CD4-positive, alpha-beta T cell (primary cell): ENCODE measurements at regions not wholly inside any gene's neighbourhood (a gene's known extent, or its start where the extent isn't known, plus 50 kb on each side); places are given as distances from the start of the nearest gene placed in this dataset.
A peak's percentile ranks its signal among the peaks of the same experiment; 100 is the strongest.

Experiments
- ATAC-seq: fragments of 200-7000 bp; cut with Tn5 transposase; one replicate; pipeline ENCODE4 v1.10.0; 2022; ENCODE audit warnings: mild to moderate bottlenecking; ENCODE audit not compliant: poor library complexity
- CTCF ChIA-PET: fragments of 350-600 bp; sonication (Branson Sonifier 250); formaldehyde crosslinking; loops from one replicate; lab custom pipeline; 2021; ENCODE audit warnings: antibody characterized with exemption, inconsistent platforms; lab: Charles Lee
- POLR2A ChIA-PET: fragments of 350-600 bp; sonication (Branson Sonifier 250); formaldehyde crosslinking; loops from one replicate; lab custom pipeline; 2021; ENCODE audit warnings: antibody characterized with exemption, inconsistent platforms; lab: Charles Lee
- DNase-seq, 14 experiments: peaks; one replicate each; pipeline ENCODE4 v3.0.0-alpha.2; 2013 to 2020; ENCODE audit warnings: mixed read lengths in 2 of 14
- H3K27ac ChIP-seq, 2 donors: one replicate each; pipeline versions ENCODE4 v1.5.1 to v1.7.0; 2013; ENCODE audit warnings: low read length in 2 of 2, low read depth in 1 of 2, mild to moderate bottlenecking in 1 of 2
- H3K27me3 ChIP-seq, 2 experiments: 1 replicate in 1 of 2; 2 replicates in 1 of 2; pipeline versions ENCODE4 v1.6.1 to v1.7.0; 2013; ENCODE audit warnings: low read length in 2 of 2, control low read depth in 1 of 2, mild to moderate bottlenecking in 1 of 2, moderate library complexity in 1 of 2; ENCODE audit not compliant: insufficient read depth in 2 of 2, control insufficient read depth in 1 of 2
- H3K36me3 ChIP-seq: one replicate; pipeline ENCODE4 v1.6.1; 2013; ENCODE audit warnings: low read length, control low read depth; ENCODE audit not compliant: insufficient read depth
- H3K4me1 ChIP-seq: one replicate; pipeline ENCODE4 v1.6.1; 2013; ENCODE audit warnings: low read length, control low read depth; ENCODE audit not compliant: insufficient read depth
- H3K4me3 ChIP-seq: one replicate; pipeline ENCODE4 v1.5.1; 2013; ENCODE audit warnings: mild to moderate bottlenecking, low read length, moderate library complexity
- H3K9me3 ChIP-seq, 2 experiments: 1 replicate in 1 of 2; 2 replicates in 1 of 2; pipeline versions ENCODE4 v1.6.1 to v1.7.0; 2013; ENCODE audit warnings: low read length in 2 of 2, mild to moderate bottlenecking in 2 of 2, control low read depth in 1 of 2, moderate library complexity in 1 of 2; ENCODE audit not compliant: control insufficient read depth in 1 of 2, insufficient read depth in 1 of 2
- H3K27ac Mint-ChIP-seq: one replicate; pipeline ENCODE4 v1.8.0; 2020; ENCODE audit warnings: mixed read lengths
- H3K27me3 Mint-ChIP-seq: one replicate; pipeline ENCODE4 v1.8.0; 2021; ENCODE audit warnings: mixed read lengths
- H3K36me3 Mint-ChIP-seq: one replicate; pipeline ENCODE4 v1.8.0; 2021; ENCODE audit warnings: low read depth, mixed read lengths
- H3K4me1 Mint-ChIP-seq: one replicate; pipeline ENCODE4 v1.8.0; 2021; ENCODE audit warnings: low read depth, mixed read lengths
- H3K4me3 Mint-ChIP-seq: one replicate; pipeline ENCODE4 v1.8.0; 2020; ENCODE audit warnings: mild to moderate bottlenecking, mixed read lengths
- H3K9me3 Mint-ChIP-seq: one replicate; pipeline ENCODE4 v1.8.0; 2020; ENCODE audit warnings: mixed read lengths
- CTCF ChIP-seq: fragments of 200-600 bp; IDR thresholded peaks from one replicate; pipeline ENCODE4 v1.8.0; 2022; ENCODE audit warnings: antibody characterized with exemption, mild to moderate bottlenecking
- intact Hi-C, 2 experiments: fragments of 100-400 bp; cut with DNase I in 1 of 2; cut with micrococcal nuclease in 1 of 2; formaldehyde crosslinking; loops; one replicate each; pipeline versions ENCODE4 v1.15.1 to v1.9.0; 2023 to 2025; cut with DNase I, micrococcal nuclease

GRCh38 chr2:57434441-57434840 lies 612.2 kb upstream of the VRK2 start:
- CTCF ChIA-PET, result no interaction called here
- Histone ChIP-seq H3K4me1 (no peaks in the 10 kb centered on the region), H3K4me3 (no peak overlapping the region), H3K9me3 (no peaks in the 10 kb centered on the region), H3K27me3 (no peaks in the 10 kb centered on the region), H3K27ac (no peak overlapping the region), H3K36me3 (no peaks in the 10 kb centered on the region)
- no peaks in the 10 kb centered on the region for H3K4me1 Mint-ChIP-seq
- TF ChIP-seq CTCF, result no peak
- intact Hi-C loops, result no loop called here
- H3K4me3 Mint-ChIP-seq, result no peak overlapping the region
- no peak for ATAC-seq
- H3K27ac Mint-ChIP-seq, result no peak overlapping the region
- no peaks in the 10 kb centered on the region for H3K27me3 Mint-ChIP-seq
- H3K36me3 Mint-ChIP-seq, result no peaks in the 10 kb centered on the region
- POLR2A ChIA-PET, result no interaction called here
- DNase-seq, result peak in 1 of 14 experiments; percentile 4
- H3K9me3 Mint-ChIP-seq, result no peaks in the 10 kb centered on the region

GRCh38 chr2:57434972-57435371 lies 611.6 kb upstream of the VRK2 start:
- POLR2A ChIA-PET, result no interaction called here
- Histone ChIP-seq H3K4me3 (no peak overlapping the region), H3K9me3 (no peaks in the 10 kb centered on the region)

GRCh38 chr2:57437077-57437476 lies 609.5 kb upstream of the VRK2 start:
- H3K4me3 Mint-ChIP-seq, result no peak overlapping the region
- no peaks in the 10 kb centered on the region for H3K9me3 Mint-ChIP-seq
- Histone ChIP-seq H3K9me3 (no peaks in the 10 kb centered on the region), H3K36me3 (no peaks in the 10 kb centered on the region), H3K4me1 (no peaks in the 10 kb centered on the region), H3K27me3 (no peaks in the 10 kb centered on the region), H3K27ac (no peak overlapping the region), H3K4me3 (no peak overlapping the region)
- ChIA-PET CTCF (no interaction called here), POLR2A (no interaction called here)
- no peak for DNase-seq
- no peak for TF ChIP-seq CTCF
- no peak for ATAC-seq
- H3K4me1 Mint-ChIP-seq, result no peaks in the 10 kb centered on the region
- H3K27ac Mint-ChIP-seq, result no peak overlapping the region
- no peaks in the 10 kb centered on the region for H3K27me3 Mint-ChIP-seq
- H3K36me3 Mint-ChIP-seq, result no peaks in the 10 kb centered on the region
- intact Hi-C loops, result no loop called here

More at GRCh38 chr2:57434972-57435371, 611.6 kb upstream of the VRK2 start:
- no peaks in the 10 kb centered on the region for H3K9me3 Mint-ChIP-seq
- Histone ChIP-seq H3K36me3 (no peaks in the 10 kb centered on the region), H3K4me1 (no peaks in the 10 kb centered on the region), H3K27ac (no peak overlapping the region), H3K27me3 (no peaks in the 10 kb centered on the region)
- DNase-seq (no peak), ATAC-seq (no peak)
- no peaks in the 10 kb centered on the region for H3K36me3 Mint-ChIP-seq
- intact Hi-C loops, result no loop called here
- CTCF ChIA-PET, result no interaction called here
- no peak overlapping the region for H3K4me3 Mint-ChIP-seq
- TF ChIP-seq CTCF, result no peak
- no peaks in the 10 kb centered on the region for H3K27me3 Mint-ChIP-seq
- no peaks in the 10 kb centered on the region for H3K4me1 Mint-ChIP-seq
- H3K27ac Mint-ChIP-seq, result no peak overlapping the region
